RWPE1 (cell line): ENCODE measurements at regions not wholly inside any gene's neighbourhood (a gene's known extent, or its start where the extent isn't known, plus 50 kb on each side); places are given as distances from the start of the nearest gene placed in this dataset.

ENCODE experiments used
- CTCF ChIA-PET: fragments of 350-600 bp; sonication (Branson Sonifier 250); formaldehyde crosslinking; extraction: SDS; loops from one replicate; lab custom pipeline; 2021; lab: Yijun Ruan, JAX
- POLR2A ChIA-PET: fragments of 400-600 bp; formaldehyde crosslinking; extraction: SDS; loops from one replicate; lab custom pipeline; 2020; ENCODE audit warnings: antibody characterized with exemption; ENCODE audit not compliant: low non-redundant PET; lab: Yijun Ruan, JAX
- DNase-seq: peaks from one replicate; pipeline ENCODE4 v3.0.0; 2012; ENCODE audit warnings: low spot score
- H3K27ac ChIP-seq: fragments of 450-650 bp; 2 replicates; pipeline ENCODE4 v1.5.1; 2017
- TF ChIP-seq, protein P1 (sequence below): fragments of 450-650 bp; conservative IDR thresholded peaks from 2 replicates; pipeline ENCODE4 v1.5.1; 2017; ENCODE audit warnings: low read depth, mild to moderate bottlenecking

DNA sequence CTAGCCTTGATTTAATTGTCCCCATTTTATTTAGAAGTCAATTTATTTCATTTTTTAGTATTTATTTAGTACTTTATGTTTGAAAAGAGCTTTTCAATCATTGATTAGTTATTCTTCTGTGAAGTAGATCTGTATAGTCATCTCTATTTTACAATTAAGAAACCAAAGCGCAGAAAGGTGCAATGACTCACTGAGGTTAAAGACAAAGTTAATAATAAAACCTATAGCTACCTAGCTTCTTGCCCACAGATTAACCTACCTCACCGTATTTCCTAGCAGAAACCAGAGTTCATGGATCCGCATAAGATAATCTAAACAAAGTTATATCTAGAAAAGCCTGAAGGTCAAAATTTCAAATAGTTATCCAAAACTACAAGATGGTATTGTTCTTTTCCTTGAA, 176.4 kb downstream of the GRIN2B start:
- TF ChIP-seq, protein P1, sequence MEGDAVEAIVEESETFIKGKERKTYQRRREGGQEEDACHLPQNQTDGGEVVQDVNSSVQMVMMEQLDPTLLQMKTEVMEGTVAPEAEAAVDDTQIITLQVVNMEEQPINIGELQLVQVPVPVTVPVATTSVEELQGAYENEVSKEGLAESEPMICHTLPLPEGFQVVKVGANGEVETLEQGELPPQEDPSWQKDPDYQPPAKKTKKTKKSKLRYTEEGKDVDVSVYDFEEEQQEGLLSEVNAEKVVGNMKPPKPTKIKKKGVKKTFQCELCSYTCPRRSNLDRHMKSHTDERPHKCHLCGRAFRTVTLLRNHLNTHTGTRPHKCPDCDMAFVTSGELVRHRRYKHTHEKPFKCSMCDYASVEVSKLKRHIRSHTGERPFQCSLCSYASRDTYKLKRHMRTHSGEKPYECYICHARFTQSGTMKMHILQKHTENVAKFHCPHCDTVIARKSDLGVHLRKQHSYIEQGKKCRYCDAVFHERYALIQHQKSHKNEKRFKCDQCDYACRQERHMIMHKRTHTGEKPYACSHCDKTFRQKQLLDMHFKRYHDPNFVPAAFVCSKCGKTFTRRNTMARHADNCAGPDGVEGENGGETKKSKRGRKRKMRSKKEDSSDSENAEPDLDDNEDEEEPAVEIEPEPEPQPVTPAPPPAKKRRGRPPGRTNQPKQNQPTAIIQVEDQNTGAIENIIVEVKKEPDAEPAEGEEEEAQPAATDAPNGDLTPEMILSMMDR = no peak
- POLR2A ChIA-PET = no interaction called here
- CTCF ChIA-PET = no interaction called here

DNA sequence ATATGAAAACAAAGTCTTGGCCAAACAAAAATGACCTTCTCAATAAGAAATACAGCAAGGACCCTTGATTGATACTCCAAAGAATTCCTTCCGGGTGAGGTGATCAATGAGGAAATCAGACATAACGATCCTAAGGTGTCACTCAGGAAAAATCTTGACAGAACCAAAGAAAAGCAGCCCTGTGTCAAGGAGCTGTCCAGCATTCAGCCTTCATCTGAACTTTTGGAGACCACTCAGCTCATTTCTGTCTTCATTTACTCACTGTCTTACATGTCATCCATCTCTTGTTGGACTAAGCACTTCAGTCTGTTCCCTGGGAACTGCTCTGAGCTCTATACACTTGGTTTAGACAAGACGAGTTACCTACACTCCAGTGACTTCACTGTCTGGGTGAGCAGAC, 179.9 kb downstream of the GRIN2B start:
- CTCF ChIA-PET = no interaction called here
- no peak for DNase-seq

More for the DNA sequence above, 176.4 kb downstream of the GRIN2B start:
- H3K27ac ChIP-seq = no peak overlapping the region
- no peak for DNase-seq

DNA sequence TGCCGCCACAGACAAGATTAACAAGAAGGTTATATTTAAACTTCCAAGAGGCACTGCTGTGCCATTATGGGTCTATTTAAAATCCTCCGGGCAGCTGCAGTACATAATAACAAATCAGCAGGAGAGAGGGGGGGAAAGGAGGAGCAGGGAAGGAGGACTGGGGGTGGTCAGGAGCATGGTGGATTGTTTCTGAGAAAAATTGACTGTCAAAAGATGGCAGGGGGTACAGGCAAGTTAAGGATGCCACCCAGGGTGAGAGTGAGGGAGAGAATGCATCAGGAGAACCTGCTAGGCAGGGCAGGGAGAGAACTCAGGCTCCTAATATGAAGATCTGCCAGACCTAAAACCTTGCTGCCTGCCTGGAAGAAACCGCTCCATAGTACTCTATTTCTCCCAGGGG, 181.8 kb downstream of the GRIN2B start:
- CTCF ChIA-PET = no interaction called here

More for the DNA sequence above, 179.9 kb downstream of the GRIN2B start:
- TF ChIP-seq, protein P1 = no peak
- POLR2A ChIA-PET = no interaction called here
- H3K27ac ChIP-seq = no peak overlapping the region

DNA sequence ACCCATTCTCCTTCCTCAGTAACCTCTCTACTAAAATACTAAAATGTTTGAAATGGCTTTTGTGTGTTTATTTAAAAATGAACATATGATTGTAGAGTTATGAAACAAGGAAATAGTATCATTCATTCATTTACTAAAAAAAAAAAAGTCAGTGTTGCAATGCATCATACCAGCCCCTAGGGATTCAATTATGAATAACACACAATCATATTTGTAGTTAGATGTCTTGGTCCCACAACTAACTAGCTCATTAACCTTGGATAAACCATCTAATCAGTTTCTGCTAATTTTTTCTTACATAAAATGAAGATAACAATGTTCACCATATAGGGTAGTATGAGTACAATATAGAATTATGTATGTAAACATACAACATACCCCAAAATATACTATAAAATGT, 183.2 kb downstream of the GRIN2B start:
- ChIA-PET CTCF (no interaction called here), POLR2A (no interaction called here)
- TF ChIP-seq, protein P1 = no peak

More for the DNA sequence above, 181.8 kb downstream of the GRIN2B start:
- TF ChIP-seq, protein P1 = no peak
- POLR2A ChIA-PET = no interaction called here
- no peak for DNase-seq
- H3K27ac ChIP-seq = no peak overlapping the region

DNA sequence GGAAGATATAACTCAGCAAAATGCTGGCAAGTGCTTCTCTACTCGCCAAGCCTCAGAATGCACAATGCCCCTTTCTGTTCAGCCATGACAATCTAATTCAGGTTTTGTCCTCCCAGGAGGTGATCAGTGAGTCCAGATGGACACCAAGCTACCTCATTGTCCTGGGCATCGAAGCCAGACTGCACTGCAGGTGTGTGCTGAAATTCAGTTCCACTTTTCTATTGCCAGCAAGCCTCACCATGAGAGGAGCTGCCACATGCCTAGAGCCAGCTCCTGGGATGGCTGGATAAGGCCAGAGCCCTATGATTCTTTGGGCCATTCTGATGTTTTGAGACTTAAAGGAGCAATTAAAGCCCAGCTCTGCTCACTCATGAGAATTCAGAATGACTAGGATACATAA, 186.7 kb downstream of the GRIN2B start:
- ChIA-PET CTCF (interaction anchor here (1.0 kb wide), 1 partner anchor 24 kb away, joined by 3 read pairs; no protein-coding TSS in a partner anchor), POLR2A (no interaction called here)
- no peak for DNase-seq
- H3K27ac ChIP-seq = no peak overlapping the region
- TF ChIP-seq, protein P1 = no peak

More for the DNA sequence above, 183.2 kb downstream of the GRIN2B start:
- H3K27ac ChIP-seq = no peak overlapping the region
- no peak for DNase-seq

DNA sequence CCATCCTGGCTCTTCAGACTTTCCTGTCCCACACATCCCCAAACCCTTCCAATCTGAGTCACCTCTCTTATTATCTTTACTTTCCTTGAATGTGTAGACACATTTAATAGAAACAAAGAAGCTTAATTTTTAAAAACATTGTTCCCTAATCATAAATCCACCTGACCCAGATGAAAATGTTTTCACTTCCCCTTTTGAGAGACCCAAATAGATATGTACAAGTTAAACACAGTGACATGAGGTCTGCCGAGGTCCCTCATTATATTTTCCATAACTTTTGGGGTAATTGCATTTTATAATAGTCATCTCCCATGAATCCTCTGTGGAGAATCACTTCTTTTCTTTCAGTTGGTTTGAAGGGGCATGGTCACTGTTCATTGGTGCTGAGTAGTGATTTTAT, 191.1 kb downstream of the GRIN2B start:
- no peak overlapping the region for H3K27ac ChIP-seq
- ChIA-PET POLR2A (no interaction called here), CTCF (no interaction called here)
- TF ChIP-seq, protein P1 = no peak
- DNase-seq = no peak

DNA sequence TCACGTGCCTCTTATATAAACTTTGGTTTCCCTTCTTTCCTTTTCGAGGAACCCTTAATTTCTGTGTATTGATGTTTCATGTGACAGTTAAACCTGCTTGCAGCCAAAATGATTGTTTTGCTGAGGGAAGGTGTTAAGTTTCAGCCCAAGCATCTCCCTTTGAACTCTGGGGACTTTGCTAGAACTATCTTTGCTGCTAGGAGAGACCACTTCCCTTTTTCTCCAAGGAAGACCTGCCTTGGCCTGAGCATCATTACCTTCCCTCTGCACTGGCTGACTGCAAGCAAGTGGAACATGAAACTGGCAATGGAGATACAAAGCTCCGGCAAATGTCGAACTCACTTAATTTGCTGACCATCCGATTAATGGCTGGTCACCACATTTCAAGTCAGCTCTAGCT, 192.8 kb downstream of the GRIN2B start:
- no peak for DNase-seq
- TF ChIP-seq, protein P1 = no peak
- H3K27ac ChIP-seq = no peak overlapping the region
- ChIA-PET CTCF (no interaction called here), POLR2A (no interaction called here)
